HG02642 (cell line): ENCODE measurements at regions not wholly inside any gene's neighbourhood (a gene's known extent, or its start where the extent isn't known, plus 50 kb on each side); places are given as distances from the start of the nearest gene placed in this dataset.
"Not testable (repeated sequence)": the region's sequence is repeated elsewhere in the genome, so short reads cannot be mapped to it uniquely, and the experiment has no call there.

Experiments used
- ATAC-seq: cut with Tn5 transposase; IDR thresholded peaks from one replicate; pipeline ENCODE4 v1.9.1; 2021; ENCODE audit warnings: mild to moderate bottlenecking; ENCODE audit not compliant: unreplicated experiment, poor library complexity

GRCh38 chr7:69430384-69431021, 167.8 kb upstream of the AUTS2 start:
- no peak for ATAC-seq

GRCh38 chr7:69431626-69432025, 166.6 kb upstream of the AUTS2 start:
- no peak for ATAC-seq

GRCh38 chr7:69432276-69432675, 166.0 kb upstream of the AUTS2 start:
- not testable (repeated sequence) for ATAC-seq

- no peak for ATAC-seq
Measured at GRCh38 chr7:69433081-69433480, 165.2 kb upstream of the AUTS2 start.

DNA sequence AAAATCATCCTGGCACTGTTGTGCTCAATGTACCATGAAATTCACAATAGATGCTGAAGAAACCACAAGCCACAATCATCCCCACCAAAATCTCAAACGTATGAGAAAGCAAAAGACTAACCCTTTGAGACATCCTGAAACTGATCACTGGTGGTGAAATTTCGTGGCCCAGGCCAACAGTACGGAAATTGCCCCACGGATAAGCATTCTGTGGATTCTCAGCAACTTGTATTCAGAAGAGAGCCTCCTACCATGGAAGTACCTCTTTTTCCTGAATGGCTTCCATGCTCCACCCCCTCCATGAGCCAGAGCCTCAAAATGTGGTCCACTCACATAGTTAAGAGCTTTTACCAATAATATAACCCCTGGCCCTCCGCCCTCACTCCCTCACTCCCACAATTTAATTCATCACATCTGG, 163.9 kb upstream of the AUTS2 start:
- ATAC-seq = no peak

- no peak for ATAC-seq
Measured at GRCh38 chr7:69435711-69436110, 162.6 kb upstream of the AUTS2 start.

DNA sequence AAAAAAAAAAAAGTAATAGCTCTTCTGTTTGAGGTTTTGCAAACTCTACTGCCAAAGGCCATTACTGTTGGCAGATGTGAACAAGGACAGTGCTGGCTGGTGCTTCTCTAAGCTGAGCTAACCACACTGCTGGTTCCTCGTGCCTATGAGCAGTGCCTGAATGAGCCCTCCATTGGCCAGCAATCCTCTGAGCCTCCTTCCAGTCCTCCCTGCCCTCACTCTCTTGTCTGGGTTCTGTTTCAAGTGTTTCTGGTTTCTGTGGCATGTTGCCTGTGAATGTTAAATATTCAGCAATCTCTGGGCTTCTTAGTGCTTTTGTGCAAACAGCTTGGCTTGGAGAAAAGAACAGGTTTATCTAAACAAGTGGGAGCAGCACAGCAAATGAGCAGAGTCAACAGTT, 161.3 kb upstream of the AUTS2 start:
- no peak for ATAC-seq

GRCh38 chr7:69438584-69439412, 159.5 kb upstream of the AUTS2 start:
- no peak for ATAC-seq

DNA sequence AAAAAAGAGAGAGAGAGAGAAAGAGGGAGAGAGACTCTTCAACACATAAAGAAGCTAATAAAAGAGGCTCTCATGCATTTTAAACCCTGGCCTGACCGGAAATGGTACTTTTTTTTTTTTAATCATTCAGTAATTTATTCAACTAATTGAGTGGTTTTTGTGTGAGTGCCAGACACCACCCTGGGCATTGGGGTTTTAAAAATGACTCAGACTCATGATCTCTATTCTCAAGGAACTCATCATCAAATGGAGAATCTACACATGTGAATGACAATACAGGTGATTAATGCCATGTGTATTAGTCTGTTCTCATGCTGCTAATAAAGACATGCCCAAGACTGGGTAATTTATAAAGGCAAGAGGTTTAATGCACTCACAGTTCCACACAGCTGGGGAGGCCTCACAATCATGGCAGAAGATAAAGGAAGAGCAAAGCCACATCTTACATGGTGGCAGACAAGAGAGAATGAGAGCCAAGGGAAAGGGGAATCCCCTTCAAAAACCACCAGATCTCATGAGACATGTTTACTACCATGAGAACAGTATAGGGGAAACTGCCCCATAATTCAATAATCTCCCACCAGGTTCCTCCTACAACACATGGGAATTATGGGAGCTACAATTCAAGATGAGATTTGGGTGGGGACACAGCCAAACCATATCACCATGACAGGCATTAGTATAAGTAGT, 158.5 kb upstream of the AUTS2 start:
- ATAC-seq = no peak

- no peak for ATAC-seq
Measured at GRCh38 chr7:69440976-69441375, 157.3 kb upstream of the AUTS2 start.

DNA sequence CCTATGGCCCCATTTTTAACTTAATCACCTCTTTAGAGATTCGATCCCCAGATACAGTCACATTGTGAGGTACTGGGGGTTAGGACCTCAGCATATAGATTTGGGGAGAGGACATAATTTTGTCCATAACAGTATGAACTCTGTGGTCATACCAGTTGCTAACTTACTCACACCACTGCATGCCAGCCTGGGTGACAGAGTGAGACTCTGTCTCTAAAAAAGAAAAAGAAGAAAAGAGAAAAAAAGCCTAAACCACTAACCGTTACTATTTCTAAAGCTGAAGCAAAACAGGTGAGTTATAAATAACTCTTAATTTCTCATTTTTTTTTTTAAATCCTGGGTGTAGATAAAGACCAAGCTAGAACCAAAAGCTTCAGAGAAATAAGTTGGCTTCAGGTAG, 155.1 kb upstream of the AUTS2 start:
- ATAC-seq = no peak

DNA sequence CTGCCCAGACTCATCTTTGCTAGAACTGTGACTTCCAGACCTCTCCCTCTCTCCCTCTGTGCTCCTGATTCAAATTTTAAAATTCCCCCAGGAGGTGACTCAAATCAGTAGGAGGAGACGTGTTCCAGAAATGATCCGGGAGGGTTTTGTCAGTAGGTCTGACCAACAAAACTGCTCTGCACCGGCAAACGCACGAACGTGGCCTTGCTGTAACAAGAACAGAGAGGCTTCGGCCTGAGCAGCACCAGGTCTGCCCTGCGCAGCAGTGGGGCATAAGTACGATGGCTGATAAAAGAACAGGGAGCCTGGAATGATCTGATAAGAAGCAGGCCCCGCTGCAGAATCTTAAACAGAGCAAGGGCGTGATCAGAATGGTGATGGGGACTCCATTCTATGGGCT, 152.7 kb upstream of the AUTS2 start:
- ATAC-seq = no peak

DNA sequence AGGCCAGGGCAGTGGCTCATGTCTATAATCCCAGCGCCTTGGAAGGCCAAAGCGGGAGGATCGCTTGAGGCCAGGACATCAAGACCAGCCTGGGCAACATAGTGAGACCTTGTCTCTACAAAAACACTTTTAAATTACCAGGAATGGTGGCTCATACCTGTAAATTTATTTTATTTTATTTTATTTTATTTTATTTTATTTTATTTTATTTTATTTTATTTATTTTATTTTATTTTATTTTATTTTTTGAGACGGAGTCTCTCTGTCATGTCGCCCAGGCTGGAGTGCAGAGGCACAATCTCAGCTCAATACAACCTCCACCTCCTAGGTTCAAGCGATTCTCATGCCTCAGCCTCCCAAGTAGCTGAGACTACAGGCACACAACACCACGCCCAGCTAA, 152.1 kb upstream of the AUTS2 start:
- not testable (repeated sequence) for ATAC-seq

DNA sequence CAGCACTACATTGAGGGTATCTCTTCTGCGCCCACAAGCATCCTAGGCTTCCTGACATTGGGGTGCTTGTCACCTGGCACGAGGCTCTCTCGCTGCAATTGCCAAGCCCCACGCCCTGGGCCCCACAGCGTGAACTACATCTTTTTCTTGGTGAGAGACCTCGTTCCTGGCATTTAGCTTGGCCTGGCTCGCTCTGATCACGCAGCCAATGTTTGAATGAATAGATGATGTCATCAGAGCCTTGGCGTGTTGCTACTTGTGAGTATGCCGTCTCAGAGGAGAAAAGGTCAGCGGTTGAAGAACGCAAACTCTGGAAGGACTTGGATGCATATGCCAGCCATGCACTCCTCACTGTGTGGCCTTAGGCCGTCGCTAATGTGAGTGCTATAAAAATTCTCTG, 150.2 kb upstream of the AUTS2 start:
- ATAC-seq = no peak

- ATAC-seq = no peak
Measured at GRCh38 chr7:69450456-69450855, 147.8 kb upstream of the AUTS2 start.

GRCh38 chr7:69451715-69452114, 146.6 kb upstream of the AUTS2 start:
- ATAC-seq = no peak

- no peak for ATAC-seq
Measured at GRCh38 chr7:69452797-69453196, 145.5 kb upstream of the AUTS2 start.

DNA sequence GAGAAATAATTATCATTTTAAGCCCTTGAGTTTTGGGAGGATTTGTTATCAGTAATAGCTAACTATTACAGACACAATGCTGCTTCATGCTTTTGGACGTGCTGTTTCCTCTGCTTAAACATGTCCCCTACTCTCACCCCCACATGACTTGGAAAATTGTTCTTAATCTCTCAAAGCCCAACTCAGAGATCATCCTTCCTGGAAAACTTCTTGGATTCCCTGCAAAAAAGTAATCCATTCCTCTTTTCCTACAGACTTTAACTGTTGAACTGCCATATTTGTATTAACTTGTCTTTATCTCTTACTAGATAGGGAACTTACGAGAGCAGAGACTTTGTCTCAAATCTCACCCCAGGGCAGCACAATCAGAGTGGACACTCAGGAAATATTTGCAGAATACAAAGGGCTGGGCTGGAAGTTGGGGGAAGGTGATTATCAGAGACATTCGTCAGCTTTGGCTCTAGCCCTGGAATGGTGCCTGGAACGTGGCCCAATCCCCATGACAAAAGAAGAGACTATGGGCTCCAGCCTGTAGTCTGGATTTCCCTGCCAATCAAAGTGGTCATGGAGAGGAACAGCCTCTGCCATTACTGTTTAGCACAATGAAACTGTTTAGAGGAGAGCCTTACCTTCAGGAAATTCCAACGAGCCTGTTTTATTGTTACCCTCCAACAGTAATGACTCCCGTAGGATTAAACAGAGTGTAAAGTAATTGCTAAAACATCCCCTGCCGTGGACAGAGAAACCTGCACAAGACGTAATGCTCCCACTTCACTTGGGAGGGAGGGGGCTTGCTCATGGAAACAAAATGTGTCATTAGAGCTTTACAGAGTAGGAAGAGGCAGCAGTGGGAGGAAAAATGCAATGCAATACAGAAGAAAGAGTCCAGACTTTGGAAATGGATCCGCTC, 140.4 kb upstream of the AUTS2 start:
- ATAC-seq = no peak

- ATAC-seq = no peak
Measured at GRCh38 chr7:69464035-69464434, 134.2 kb upstream of the AUTS2 start.

DNA sequence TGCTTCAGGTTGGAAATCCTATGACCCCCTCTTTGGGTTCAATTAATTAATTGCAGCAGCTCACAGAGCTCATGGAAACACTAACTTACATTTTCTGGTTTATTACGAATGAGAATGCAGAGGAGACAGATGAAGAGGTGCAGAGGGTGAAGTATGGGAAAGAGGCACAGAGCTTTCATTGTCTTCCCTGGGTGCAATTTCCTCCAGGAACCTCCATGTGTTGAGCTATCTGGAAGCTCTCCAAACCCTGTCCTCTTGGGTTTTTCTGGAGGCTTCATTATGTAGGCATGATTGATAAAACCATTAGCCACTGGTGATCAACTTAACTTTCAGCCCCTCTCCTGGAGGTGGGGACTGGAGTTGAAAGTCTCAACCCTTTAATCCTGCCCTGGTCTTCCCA, 133.0 kb upstream of the AUTS2 start:
- no peak for ATAC-seq
